HEK293T (cell line): ENCODE measurements at regions not wholly inside any gene's neighbourhood (a gene's known extent, or its start where the extent isn't known, plus 50 kb on each side); places are given as distances from the start of the nearest gene placed in this dataset.
"Not testable (repeated sequence)": the region's sequence is repeated elsewhere in the genome, so short reads cannot be mapped to it uniquely, and the experiment has no call there.

Source experiments
- CTCF ChIA-PET: fragments of 350-600 bp; formaldehyde crosslinking; extraction: SDS; loops from one replicate; lab custom pipeline; 2021; ENCODE audit warnings: antibody characterized with exemption, inconsistent platforms; lab: Yijun Ruan, JAX
- POLR2A ChIA-PET: fragments of 350-600 bp; formaldehyde crosslinking; extraction: SDS; loops from one replicate; lab custom pipeline; 2020; ENCODE audit warnings: antibody characterized with exemption, inconsistent platforms; lab: Yijun Ruan, JAX
- DNase-seq: peaks from one replicate; pipeline ENCODE4 v3.0.0; 2012; ENCODE audit warnings: mixed read lengths; ENCODE audit errors: extremely low spot score
- ARNT ChIP-seq: fragments of 450-650 bp; IDR thresholded peaks from 2 replicates; pipeline ENCODE4 v1.6.1; 2017; ENCODE audit warnings: mild to moderate bottlenecking
- BHLHE40 ChIP-seq: fragments of 450-650 bp; IDR thresholded peaks from 2 replicates; pipeline ENCODE4 v1.6.1; 2016; ENCODE audit warnings: mild to moderate bottlenecking, moderate library complexity, borderline replicate concordance
- CTBP1 ChIP-seq: fragments of 450-650 bp; IDR thresholded peaks from 2 replicates; pipeline ENCODE4 v1.6.1; 2016; ENCODE audit warnings: borderline replicate concordance
- ELF4 ChIP-seq: fragments of 450-650 bp; IDR thresholded peaks from 2 replicates; pipeline ENCODE4 v1.6.1; 2017; ENCODE audit warnings: antibody characterized with exemption
- FOXA1 ChIP-seq: fragments of 450-650 bp; IDR thresholded peaks from 2 replicates; pipeline ENCODE4 v1.6.1; 2016; ENCODE audit warnings: mild to moderate bottlenecking
- FOXK2 ChIP-seq: fragments of 450-650 bp; IDR thresholded peaks from 2 replicates; pipeline ENCODE4 v1.6.1; 2016; ENCODE audit warnings: mild to moderate bottlenecking
- FOXM1 ChIP-seq: fragments of 450-650 bp; IDR thresholded peaks from 2 replicates; pipeline ENCODE4 v1.6.1; 2017; ENCODE audit warnings: mild to moderate bottlenecking, borderline replicate concordance
- HDGF ChIP-seq: fragments of 450-650 bp; IDR thresholded peaks from 2 replicates; pipeline ENCODE4 v1.6.1; 2017; ENCODE audit warnings: antibody characterized with exemption, borderline replicate concordance
- L3MBTL2 ChIP-seq: fragments of 450-650 bp; conservative IDR thresholded peaks from 2 replicates; pipeline ENCODE4 v1.6.1; 2016; ENCODE audit warnings: mild to moderate bottlenecking
- LEF1 ChIP-seq: fragments of 450-650 bp; IDR thresholded peaks from 2 replicates; pipeline ENCODE4 v1.6.1; 2017; ENCODE audit warnings: mild to moderate bottlenecking, borderline replicate concordance
- NFRKB ChIP-seq: fragments of 450-650 bp; IDR thresholded peaks from 2 replicates; pipeline ENCODE4 v1.6.1; 2016; ENCODE audit warnings: mild to moderate bottlenecking, moderate library complexity
- PKNOX1 ChIP-seq: fragments of 450-650 bp; IDR thresholded peaks from 2 replicates; pipeline ENCODE4 v1.6.1; 2016
- SP1 ChIP-seq: fragments of 450-650 bp; IDR thresholded peaks from 2 replicates; pipeline ENCODE4 v1.6.1; 2017
- SUZ12 ChIP-seq: fragments of 450-650 bp; IDR thresholded peaks from 2 replicates; pipeline ENCODE4 v1.6.1; 2016; ENCODE audit warnings: mild to moderate bottlenecking
- TARDBP ChIP-seq: fragments of 450-650 bp; IDR thresholded peaks from 2 replicates; pipeline ENCODE4 v1.6.1; 2016
- ZNF384 ChIP-seq: fragments of 450-650 bp; IDR thresholded peaks from 2 replicates; pipeline ENCODE4 v1.6.1; 2016

DNA sequence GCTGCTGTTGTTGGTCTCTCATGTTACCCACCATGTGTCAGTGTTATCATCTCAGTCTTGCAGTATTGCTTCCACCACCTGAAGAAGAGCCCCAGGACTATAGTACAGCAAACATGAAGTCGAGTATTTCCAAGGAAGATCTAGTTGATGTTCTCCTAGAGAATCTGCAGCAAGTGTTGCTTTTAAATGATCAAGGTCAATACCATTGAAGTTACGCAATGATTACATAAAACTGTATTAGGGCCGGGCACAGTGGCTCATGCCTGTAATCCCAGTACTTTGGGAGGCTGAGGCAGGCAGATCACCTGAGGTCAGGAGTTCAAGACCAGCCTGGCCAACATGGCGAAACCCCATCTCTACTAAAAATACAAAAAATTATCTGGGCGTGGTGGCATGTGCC, 173.9 kb downstream of the TJP1 start:
- POLR2A ChIA-PET, CTCF ChIA-PET, DNase-seq: not testable (repeated sequence)

- ChIA-PET CTCF (no interaction called here), POLR2A (no interaction called here)
- DNase-seq: no peak
- no peak for TF ChIP-seq ARNT
- no peak for TF ChIP-seq TARDBP
- TF ChIP-seq LEF1: no peak
- no peak for TF ChIP-seq SP1
- TF ChIP-seq FOXK2: no peak
- TF ChIP-seq FOXM1: no peak
- TF ChIP-seq BHLHE40: no peak
Observed at GRCh38 chr15:29645841-29646240, 176.4 kb downstream of the TJP1 start.

DNA sequence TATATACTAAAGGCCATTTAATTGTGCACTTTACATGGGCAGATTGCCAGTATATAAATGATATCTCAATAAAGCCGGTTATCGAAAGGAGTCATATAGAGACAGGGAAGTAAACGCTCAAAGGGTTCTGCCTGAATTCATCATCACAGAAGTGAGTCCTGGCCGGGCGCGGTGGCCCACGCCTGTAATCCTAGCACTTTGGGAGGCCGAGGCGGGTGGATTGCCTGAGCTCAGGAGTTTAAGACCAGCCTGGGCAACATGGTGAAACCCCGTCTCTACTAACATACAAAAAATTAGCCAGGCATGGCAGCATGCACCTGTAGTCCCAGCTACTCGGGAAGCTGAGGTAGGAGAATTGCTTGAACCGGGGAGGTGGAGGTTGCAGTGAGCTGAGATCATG, 177.9 kb downstream of the TJP1 start:
- POLR2A ChIA-PET, CTCF ChIA-PET, DNase-seq: not testable (repeated sequence)

DNA sequence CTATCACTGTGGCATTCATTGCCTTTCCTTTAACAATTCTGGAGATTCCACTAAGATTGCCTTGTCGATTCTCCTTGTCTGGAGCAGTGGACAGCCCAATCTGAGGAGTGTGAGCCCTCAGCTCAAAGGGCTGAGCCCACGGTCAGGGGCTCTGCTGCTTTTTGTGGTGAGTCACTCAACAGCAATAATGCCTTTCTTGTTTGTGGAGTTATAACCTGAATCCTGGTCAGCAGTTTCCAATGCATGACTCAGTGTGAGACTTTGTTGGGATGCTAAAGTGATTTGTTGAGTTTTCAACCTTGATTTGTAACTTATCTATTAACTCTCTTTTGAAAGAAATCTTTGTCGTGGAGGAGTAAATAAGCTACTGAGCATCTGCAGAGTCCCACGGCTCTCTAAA, 183.5 kb downstream of the TJP1 start:
- no peak for DNase-seq

DNA sequence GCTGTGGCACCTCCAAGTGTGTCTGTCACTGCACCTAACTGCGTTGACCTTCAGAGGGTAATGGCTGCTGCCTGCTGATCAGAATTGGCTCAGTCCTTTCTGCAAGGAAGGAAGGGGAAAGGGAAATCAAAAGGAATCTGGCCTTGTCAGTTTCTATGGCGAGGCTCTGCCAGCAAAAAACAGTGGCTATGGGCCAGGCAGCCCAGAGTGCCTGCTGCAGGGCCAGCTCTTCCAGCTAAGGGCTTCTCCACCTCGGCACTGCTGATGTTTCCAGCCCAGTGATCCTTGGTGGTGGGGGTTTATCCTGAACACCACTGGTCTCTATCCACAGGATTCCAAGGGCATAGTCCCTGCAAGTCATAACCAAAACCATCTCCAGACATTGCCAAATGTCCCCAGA, 184.3 kb downstream of the TJP1 start:
- POLR2A ChIA-PET: no interaction called here
- TF ChIP-seq LEF1 (no peak), BHLHE40 (no peak), SUZ12 (no peak), NFRKB (no peak), ELF4 (no peak), FOXM1 (no peak), L3MBTL2 (no peak), FOXA1 (no peak), ARNT (no peak), TARDBP (no peak), HDGF (no peak), FOXK2 (no peak), PKNOX1 (no peak), SP1 (no peak), CTBP1 (no peak), ZNF384 (no peak)

More for the DNA sequence above, 183.5 kb downstream of the TJP1 start:
- ChIA-PET POLR2A (no interaction called here), CTCF (no interaction called here)
- TF ChIP-seq ARNT (no peak), FOXK2 (no peak), LEF1 (no peak), SP1 (no peak), SUZ12 (no peak), HDGF (no peak), FOXA1 (no peak), NFRKB (no peak), ELF4 (no peak), BHLHE40 (no peak)

GRCh38 chr15:29637555-29637954, 184.7 kb downstream of the TJP1 start:
- ChIA-PET CTCF (interaction anchor here (0.6 kb wide), 1 partner anchor 14 kb away, joined by 3 read pairs; no protein-coding TSS in a partner anchor), POLR2A (no interaction called here)
- TF ChIP-seq BHLHE40 (no peak), HDGF (no peak), ELF4 (no peak), TARDBP (no peak), ZNF384 (no peak), PKNOX1 (no peak), FOXM1 (no peak), SUZ12 (no peak), LEF1 (no peak), FOXA1 (no peak), L3MBTL2 (no peak), CTBP1 (no peak)
- no peak for DNase-seq

More for the DNA sequence above, 184.3 kb downstream of the TJP1 start:
- no peak for DNase-seq
- CTCF ChIA-PET: no interaction called here

DNA sequence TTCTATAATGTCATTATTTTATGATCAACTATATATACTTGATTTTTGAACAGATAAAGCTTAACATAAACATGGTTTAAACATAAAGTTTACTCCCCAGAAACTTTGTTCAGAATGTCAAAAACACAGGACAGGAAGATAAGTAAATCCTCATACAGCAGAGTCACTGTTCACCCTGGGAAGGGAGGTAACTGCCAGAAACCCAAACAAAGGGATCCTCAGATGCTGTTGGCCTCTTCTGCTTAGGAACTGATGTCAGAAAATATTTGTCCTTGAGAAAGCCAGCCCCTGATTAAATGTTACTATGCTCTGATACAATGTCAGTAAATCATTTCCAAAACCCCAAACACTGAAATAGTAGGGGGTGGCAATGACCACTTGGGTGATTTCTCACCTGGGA, 185.3 kb downstream of the TJP1 start:
- POLR2A ChIA-PET: no interaction called here
- CTCF ChIA-PET: no interaction called here
- no peak for TF ChIP-seq FOXA1
- no peak for TF ChIP-seq PKNOX1
- no peak for TF ChIP-seq TARDBP
- TF ChIP-seq SUZ12: no peak
- no peak for TF ChIP-seq ELF4
- TF ChIP-seq ZNF384: no peak
- no peak for TF ChIP-seq HDGF
- TF ChIP-seq L3MBTL2: no peak
- TF ChIP-seq LEF1: no peak
- TF ChIP-seq BHLHE40: no peak
- no peak for DNase-seq
